ENCODE measurements at regions not wholly inside any gene's neighbourhood (a gene's known extent, or its start where the extent isn't known, plus 50 kb on each side); places are given as distances from the start of the nearest gene placed in this dataset.
A peak's percentile ranks its signal among the peaks of the same experiment; 100 is the strongest.
"Not testable (repeated sequence)": the region's sequence is repeated elsewhere in the genome, so short reads cannot be mapped to it uniquely, and the experiment has no call there.

DNA sequence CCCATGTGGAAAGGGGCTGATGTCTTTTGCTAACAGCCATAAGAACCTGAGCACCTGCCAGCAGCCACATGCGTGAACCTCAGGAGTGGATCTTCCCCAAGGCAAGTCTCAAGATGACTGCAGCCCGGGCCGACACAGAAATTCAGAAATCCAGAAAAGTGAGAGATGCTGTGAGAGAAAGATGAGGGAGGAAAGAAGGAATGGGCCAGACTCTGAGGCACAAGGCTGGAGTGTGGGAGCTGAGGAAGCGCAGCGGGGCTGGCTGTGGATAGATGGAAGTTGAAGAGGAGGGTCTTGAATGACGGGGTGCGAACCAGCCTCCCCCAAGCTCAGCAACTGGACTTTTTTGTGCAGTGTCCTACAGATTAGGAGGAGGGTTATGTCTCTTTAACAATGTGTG lies 337.8 kb downstream of the GADD45G start:
- no peaks in the 10 kb centered on the region for H3K36me3 Mint-ChIP-seq
- H3K4me3 Mint-ChIP-seq, result no peak overlapping the region
- no peak overlapping the region for H3K27ac Mint-ChIP-seq
- DNase-seq (no peak), ATAC-seq (no peak)
- CTCF ChIA-PET, result no interaction called here
- no peaks in the 10 kb centered on the region for H3K9me3 Mint-ChIP-seq (ENCODE audit: low read depth)
- peaks cover 8% of the 10 kb centered on the region for H3K4me1 Mint-ChIP-seq
- peaks cover 31% of the 10 kb centered on the region for H3K27me3 Mint-ChIP-seq

DNA sequence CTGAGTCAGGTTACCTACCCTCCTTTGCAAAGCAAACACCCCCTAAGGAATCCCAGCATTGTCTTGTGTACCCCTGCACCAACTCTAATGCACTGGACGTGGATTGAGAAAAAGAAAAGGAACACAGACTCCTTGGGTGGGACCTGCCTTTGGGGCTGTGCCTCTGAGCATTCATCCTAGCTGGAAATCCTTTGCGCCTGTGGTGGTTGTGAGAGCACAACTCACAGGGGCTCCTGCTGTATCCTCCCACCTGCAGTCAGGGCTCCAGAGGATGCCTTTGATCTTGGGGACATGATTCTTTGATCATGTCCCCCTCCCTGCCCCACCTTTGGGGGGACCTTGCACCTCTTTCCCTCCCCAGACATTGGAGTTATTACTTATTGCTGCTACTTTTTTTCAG lies 338.5 kb downstream of the GADD45G start:
- no peak overlapping the region for H3K27ac Mint-ChIP-seq
- H3K36me3 Mint-ChIP-seq, result no peaks in the 10 kb centered on the region
- H3K27me3 Mint-ChIP-seq, result peaks cover 30% of the 10 kb centered on the region
- peaks cover 8% of the 10 kb centered on the region for H3K4me1 Mint-ChIP-seq
- H3K4me3 Mint-ChIP-seq, result no peak overlapping the region
- DNase-seq (no peak), ATAC-seq (no peak)
- CTCF ChIA-PET, result no interaction called here
- H3K9me3 Mint-ChIP-seq (ENCODE audit: low read depth), result no peaks in the 10 kb centered on the region

DNA sequence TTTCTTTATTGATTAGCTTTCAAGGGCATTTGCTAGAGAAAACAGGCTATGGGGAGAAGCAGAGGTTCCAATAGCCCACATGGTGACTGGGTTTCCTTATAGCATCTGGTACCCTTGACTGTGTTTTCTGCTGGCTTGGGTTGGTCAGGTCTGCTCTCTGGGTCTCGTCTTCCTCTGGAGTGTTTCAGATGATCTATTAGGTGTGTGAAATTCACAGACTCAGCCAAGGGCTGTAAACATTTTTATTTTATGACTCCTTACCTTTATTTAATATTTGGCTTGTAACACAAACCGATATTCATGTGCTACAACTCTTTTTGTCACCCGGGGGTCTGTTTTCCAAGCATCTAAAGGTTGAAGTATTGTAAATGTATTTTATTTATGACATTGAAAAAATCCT lies 338.9 kb downstream of the GADD45G start:
- peaks cover 8% of the 10 kb centered on the region for H3K4me1 Mint-ChIP-seq
- peaks cover 27% of the 10 kb centered on the region for H3K27me3 Mint-ChIP-seq
- ATAC-seq (no peak), DNase-seq (no peak)
- no peaks in the 10 kb centered on the region for H3K36me3 Mint-ChIP-seq
- H3K27ac Mint-ChIP-seq, result no peak overlapping the region
- CTCF ChIA-PET, result no interaction called here
- H3K9me3 Mint-ChIP-seq (ENCODE audit: low read depth), result no peaks in the 10 kb centered on the region
- H3K4me3 Mint-ChIP-seq, result no peak overlapping the region

DNA sequence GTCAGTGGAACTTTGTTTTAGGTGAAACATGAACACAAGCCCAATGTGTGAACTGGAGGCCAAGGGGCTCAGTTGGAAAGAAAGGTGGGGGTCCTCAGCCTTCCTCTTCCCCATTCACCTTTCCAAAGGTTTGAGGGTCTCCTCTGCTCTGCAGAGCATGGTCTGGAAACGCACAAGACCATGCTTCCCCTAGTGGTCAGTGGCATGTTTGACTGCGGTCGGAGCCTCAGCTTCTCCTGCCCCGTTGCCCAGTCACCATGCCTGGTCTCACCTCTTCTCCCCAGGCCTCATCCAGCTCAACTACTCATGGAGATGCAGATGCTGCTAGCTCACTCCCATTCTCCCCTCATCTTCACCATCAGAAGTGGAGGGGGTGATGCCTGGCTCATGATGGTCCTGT lies 340.3 kb downstream of the GADD45G start:
- no peaks in the 10 kb centered on the region for H3K36me3 Mint-ChIP-seq
- ATAC-seq (no peak), DNase-seq (no peak)
- no peaks in the 10 kb centered on the region for H3K9me3 Mint-ChIP-seq (ENCODE audit: low read depth)
- no peak overlapping the region for H3K27ac Mint-ChIP-seq
- peaks cover 14% of the 10 kb centered on the region for H3K27me3 Mint-ChIP-seq
- no peak overlapping the region for H3K4me3 Mint-ChIP-seq
- CTCF ChIA-PET, result interaction anchor here (0.6 kb wide), 1 partner anchor 213 kb away, joined by 3 read pairs; no protein-coding TSS in a partner anchor
- H3K4me1 Mint-ChIP-seq, result peaks cover 8% of the 10 kb centered on the region

DNA sequence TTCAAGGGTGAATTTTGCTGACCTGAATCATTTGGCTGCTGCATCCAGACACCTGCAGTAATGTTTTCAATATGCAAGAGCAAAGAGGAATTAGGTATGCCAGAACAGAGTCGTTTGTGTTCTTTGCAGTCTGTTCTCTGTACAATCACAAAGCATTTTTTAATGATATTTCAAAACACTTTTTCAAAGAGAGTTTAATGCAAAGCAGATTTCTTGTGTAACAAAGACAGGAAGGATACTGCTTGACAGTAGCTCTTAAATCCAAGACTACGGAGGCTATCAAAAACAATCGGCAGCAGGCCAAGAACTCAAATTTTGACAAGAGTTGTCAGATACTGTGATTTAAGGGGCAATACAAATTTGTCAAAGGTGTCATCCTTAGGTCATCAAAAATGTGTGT lies 341.9 kb downstream of the GADD45G start:
- no peak overlapping the region for H3K4me3 Mint-ChIP-seq
- ATAC-seq (no peak), DNase-seq (no peak)
- H3K27ac Mint-ChIP-seq, result no peak overlapping the region
- CTCF ChIA-PET, result no interaction called here
- H3K4me1 Mint-ChIP-seq, result peaks cover 6% of the 10 kb centered on the region
- H3K9me3 Mint-ChIP-seq (ENCODE audit: low read depth), result no peaks in the 10 kb centered on the region
- no peaks in the 10 kb centered on the region for H3K36me3 Mint-ChIP-seq
- peaks cover 5% of the 10 kb centered on the region for H3K27me3 Mint-ChIP-seq

DNA sequence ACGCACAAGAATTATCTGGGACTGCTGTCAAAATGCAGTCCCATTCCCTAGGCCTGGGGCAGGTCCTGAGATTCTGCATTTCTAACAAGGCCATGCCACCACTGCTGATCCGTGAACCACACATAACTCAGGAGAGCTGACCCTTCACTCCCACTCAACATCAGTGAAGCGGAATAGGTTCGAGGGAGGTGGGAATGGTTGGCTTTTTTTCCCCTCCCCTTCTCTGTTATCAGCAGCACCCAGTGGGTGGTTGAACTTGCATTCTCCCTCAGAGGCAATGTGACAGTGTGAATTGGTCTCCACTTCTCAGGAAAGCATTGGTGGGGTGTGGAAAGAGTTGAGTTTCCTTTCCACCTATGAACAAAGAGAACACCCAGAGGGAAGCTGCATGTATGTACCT lies 344.3 kb downstream of the GADD45G start:
- H3K4me1 Mint-ChIP-seq, result peaks cover 19% of the 10 kb centered on the region
- H3K4me3 Mint-ChIP-seq, result no peak overlapping the region
- H3K27ac Mint-ChIP-seq, result no peak overlapping the region
- DNase-seq (no peak), ATAC-seq (no peak)
- CTCF ChIA-PET, result no interaction called here
- H3K9me3 Mint-ChIP-seq (ENCODE audit: low read depth), result no peaks in the 10 kb centered on the region
- no peaks in the 10 kb centered on the region for H3K27me3 Mint-ChIP-seq
- peaks cover 7% of the 10 kb centered on the region for H3K36me3 Mint-ChIP-seq

DNA sequence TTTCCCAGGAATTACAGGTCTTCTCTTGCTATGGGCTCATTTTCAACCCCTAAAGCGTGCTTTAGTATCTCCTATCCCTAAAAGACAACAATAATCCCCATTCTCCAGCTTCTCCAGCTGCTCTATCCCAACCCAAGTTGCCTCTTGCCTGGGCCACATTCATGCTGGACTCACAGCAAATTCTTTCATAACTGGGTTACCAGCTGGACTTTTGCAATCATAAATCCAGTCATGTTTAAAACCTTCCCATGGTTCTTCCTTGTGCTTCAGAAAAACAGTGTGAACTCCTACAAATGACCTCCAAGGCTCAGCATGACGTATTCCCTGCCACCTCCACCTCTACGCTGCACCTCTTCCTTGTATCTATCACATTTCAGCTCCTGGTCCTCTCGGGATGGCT lies 346.9 kb downstream of the GADD45G start:
- Mint-ChIP-seq H3K27ac (no peak overlapping the region), H3K4me1 (peaks cover 22% of the 10 kb centered on the region), H3K27me3 (no peaks in the 10 kb centered on the region), H3K36me3 (peaks cover 7% of the 10 kb centered on the region), H3K4me3 (no peak overlapping the region), H3K9me3 (ENCODE audit: low read depth) (no peaks in the 10 kb centered on the region)
- CTCF ChIA-PET, result interaction anchor here (1.0 to 1.1 kb wide), 2 partner anchors 10 to 28 kb away, joined by 3 read pairs; no protein-coding TSS in a partner anchor
- ATAC-seq (no peak), DNase-seq (no peak)

DNA sequence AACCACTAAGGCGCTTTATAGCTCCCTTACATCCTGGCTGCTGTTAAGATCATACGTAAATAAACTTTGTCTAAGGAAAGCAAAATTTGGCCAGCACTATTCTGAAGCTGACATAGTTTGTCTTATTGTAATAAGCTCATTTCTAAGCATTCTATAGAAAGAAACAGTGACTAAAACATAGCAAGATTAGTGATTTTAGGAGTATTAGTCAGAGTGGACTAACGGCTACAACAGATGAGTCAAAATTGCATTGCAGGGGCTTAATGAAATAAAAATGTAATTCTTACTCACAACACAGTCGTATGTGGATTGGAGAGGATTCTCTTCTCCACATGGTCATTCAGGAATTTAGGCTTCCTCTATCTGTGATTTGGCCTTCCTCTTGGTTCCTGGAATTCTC lies 347.6 kb downstream of the GADD45G start:
- Mint-ChIP-seq H3K9me3 (ENCODE audit: low read depth) (no peaks in the 10 kb centered on the region), H3K36me3 (peaks cover 7% of the 10 kb centered on the region), H3K4me1 (peaks cover 22% of the 10 kb centered on the region), H3K27ac (peak overlapping the region; percentile 62), H3K4me3 (no peak overlapping the region), H3K27me3 (no peaks in the 10 kb centered on the region)
- CTCF ChIA-PET, result interaction anchor here (1.0 kb wide), 1 partner anchor 28 kb away, joined by 3 read pairs; no protein-coding TSS in a partner anchor
- DNase-seq, result no peak
- peak; percentile 63 for ATAC-seq

DNA sequence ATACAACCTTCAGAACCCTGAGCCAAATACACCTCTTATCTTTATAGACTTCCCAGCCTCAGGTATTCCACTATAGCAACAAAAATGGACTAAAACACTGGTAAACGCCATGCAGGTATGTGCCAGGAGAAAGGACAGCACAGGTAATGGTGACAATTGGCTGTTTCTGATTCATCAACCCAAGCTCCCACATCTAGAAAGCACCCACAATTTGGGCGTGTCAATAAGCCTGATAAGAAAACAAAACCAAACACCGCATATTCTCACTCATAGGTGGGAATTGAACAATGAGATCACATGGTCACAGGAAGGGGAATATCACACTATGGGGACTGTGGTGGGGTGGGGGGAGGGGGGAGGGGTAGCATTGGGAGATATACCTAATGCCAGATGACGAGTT lies 348.5 kb downstream of the GADD45G start:
- H3K27ac Mint-ChIP-seq, result peak overlapping the region; percentile 62
- H3K36me3 Mint-ChIP-seq; H3K27me3 Mint-ChIP-seq; H3K9me3 Mint-ChIP-seq (ENCODE audit: low read depth); CTCF ChIA-PET; DNase-seq; H3K4me3 Mint-ChIP-seq: not testable (repeated sequence)
- peak; percentile 49 for ATAC-seq
- peaks cover 22% of the 10 kb centered on the region for H3K4me1 Mint-ChIP-seq

DNA sequence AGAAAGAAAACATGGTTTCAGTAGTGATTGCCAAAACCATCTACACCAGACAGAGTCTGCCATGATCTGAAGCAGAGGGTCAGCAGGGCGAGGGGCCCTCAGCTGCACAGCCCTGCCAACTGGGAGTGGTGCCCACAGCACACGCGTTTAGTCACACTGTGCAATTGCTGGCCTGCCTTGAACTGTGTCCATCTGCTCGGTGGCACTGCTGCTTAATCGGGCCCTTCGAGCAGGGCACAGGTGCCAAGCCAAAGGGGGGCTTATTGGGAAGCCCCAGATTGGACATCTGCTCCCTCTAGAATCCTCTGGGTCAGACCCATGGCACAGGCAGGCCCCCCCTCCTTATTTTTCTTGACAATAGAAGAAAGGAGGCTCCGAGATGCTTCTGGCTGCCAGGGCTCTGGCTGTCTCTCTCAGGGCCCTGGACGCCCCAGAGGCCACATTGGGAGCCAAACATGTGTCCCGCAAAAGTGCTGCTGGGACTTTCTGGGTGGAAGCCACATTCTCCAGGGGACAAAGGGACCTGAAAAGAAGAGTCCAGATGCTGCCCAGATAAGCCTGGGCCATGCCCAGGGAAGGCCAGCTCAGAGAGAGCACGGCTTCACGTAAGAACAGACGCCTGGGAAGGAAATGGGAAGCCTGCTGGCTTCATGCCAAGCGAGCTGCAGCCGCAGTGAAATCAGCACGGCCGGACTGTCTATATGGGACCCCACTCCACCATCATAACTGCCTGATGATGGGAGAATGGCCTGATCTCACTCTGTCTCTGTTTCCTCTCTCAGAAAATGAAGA lies 349.2 kb downstream of the GADD45G start:
- DNase-seq (no peak), ATAC-seq (no peak)
- CTCF ChIA-PET, result interaction anchor here (0.7 kb wide), 1 partner anchor 351 kb away, joined by 3 read pairs; no protein-coding TSS in a partner anchor
- no peak overlapping the region for H3K27ac Mint-ChIP-seq
- H3K4me1 Mint-ChIP-seq, result peaks cover 22% of the 10 kb centered on the region
- H3K36me3 Mint-ChIP-seq, result peaks cover 7% of the 10 kb centered on the region
- no peak overlapping the region for H3K4me3 Mint-ChIP-seq
- no peaks in the 10 kb centered on the region for H3K9me3 Mint-ChIP-seq (ENCODE audit: low read depth)
- H3K27me3 Mint-ChIP-seq, result no peaks in the 10 kb centered on the region

DNA sequence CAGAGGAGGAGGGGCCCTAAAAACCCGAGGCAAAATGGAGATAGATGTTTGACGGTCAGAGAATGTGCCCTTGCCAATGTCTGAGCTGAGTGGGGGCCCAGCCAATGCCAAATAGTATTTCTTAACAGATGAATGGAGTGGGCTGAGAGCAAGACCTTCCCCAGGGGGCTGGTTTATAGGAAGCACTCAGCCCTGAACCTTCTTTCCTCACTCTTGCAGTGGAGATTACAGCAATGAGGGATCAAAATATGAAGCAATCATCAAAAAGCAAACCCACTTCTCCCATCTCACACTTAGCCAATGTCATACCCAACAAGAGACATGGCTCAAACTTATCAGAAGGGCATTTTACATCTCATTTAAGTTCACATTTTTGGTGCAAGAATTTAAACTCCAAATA lies 350.3 kb downstream of the GADD45G start:
- no peak overlapping the region for H3K27ac Mint-ChIP-seq
- H3K36me3 Mint-ChIP-seq, result peaks cover 7% of the 10 kb centered on the region
- no peaks in the 10 kb centered on the region for H3K27me3 Mint-ChIP-seq
- CTCF ChIA-PET, result interaction anchor here (1.6 kb wide), 1 partner anchor 75 kb away, joined by 4 read pairs; no protein-coding TSS in a partner anchor
- H3K4me3 Mint-ChIP-seq, result no peak overlapping the region
- no peak for ATAC-seq
- no peak for DNase-seq
- H3K4me1 Mint-ChIP-seq, result peaks cover 22% of the 10 kb centered on the region
- H3K9me3 Mint-ChIP-seq (ENCODE audit: low read depth), result no peaks in the 10 kb centered on the region

DNA sequence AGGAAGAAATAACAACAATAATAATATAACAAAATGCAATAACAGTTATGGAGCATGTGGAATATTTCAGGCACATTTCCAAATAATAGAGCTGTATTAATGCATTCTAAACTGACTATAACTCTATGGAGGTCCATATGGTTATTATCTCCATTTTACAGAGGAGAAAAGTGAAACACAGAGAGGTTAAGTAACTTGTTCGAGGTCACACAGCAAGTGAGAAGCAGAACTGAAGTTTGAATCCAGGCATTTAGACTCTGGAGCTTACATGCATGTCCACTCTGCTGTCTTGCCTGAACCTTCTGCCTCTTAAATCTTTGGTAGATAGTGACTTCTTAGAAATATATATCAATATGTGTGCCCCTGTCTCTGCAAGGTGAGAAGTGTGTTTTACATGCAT lies 350.8 kb downstream of the GADD45G start:
- H3K4me1 Mint-ChIP-seq, result peaks cover 22% of the 10 kb centered on the region
- no peak overlapping the region for H3K27ac Mint-ChIP-seq
- CTCF ChIA-PET, result interaction anchor here (1.6 kb wide), 1 partner anchor 76 kb away, joined by 4 read pairs; no protein-coding TSS in a partner anchor
- no peaks in the 10 kb centered on the region for H3K27me3 Mint-ChIP-seq
- H3K36me3 Mint-ChIP-seq, result peaks cover 7% of the 10 kb centered on the region
- H3K4me3 Mint-ChIP-seq, result no peak overlapping the region
- no peaks in the 10 kb centered on the region for H3K9me3 Mint-ChIP-seq (ENCODE audit: low read depth)
- ATAC-seq (no peak), DNase-seq (no peak)

DNA sequence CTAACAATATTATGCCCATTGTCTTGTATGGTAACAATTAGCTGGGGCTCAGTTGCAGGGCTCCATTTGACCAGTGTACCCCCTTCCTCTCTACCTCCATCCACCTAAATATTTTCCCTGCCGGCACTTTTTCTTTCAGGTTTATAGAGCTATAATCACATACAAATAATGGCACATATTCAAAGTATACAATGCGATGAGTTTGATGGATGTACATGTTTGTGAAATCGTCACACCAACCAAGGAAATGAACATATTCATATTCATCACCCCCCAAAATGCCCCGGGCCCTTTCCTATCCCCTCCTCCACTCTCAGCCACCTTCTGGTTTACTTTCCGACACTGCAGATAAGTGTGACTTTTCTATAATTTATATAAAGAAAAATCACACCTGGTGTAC lies 351.5 kb downstream of the GADD45G start:
- H3K27me3 Mint-ChIP-seq, result no peaks in the 10 kb centered on the region
- no peak overlapping the region for H3K4me3 Mint-ChIP-seq
- DNase-seq (no peak), ATAC-seq (no peak)
- CTCF ChIA-PET, result interaction anchor here (1.6 kb wide), 1 partner anchor 77 kb away, joined by 4 read pairs; no protein-coding TSS in a partner anchor
- peaks cover 7% of the 10 kb centered on the region for H3K36me3 Mint-ChIP-seq
- no peak overlapping the region for H3K27ac Mint-ChIP-seq
- peaks cover 25% of the 10 kb centered on the region for H3K4me1 Mint-ChIP-seq
- H3K9me3 Mint-ChIP-seq (ENCODE audit: low read depth), result no peaks in the 10 kb centered on the region

DNA sequence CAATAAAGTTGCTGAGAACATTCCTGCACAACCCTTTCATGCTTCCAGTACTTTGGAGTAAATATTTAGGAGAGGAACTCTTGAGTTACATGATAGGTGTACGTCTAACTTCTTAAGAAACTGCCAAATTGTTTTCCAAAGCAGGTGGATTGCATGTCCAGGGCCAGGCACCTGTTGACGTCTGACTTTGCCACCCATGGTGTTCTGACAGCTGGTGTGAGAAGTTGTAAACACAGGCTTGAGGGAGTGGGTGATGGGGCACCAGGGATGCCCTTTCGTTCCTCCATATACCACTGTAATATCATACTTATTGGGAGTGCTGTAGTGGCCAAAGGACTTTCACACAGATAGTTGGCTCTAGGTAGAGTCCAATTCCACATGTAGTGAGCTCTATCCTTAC lies 352.1 kb downstream of the GADD45G start:
- CTCF ChIA-PET, result interaction anchor here (1.0 kb wide), 1 partner anchor 31 kb away, joined by 3 read pairs; no protein-coding TSS in a partner anchor
- Mint-ChIP-seq H3K27me3 (no peaks in the 10 kb centered on the region), H3K9me3 (ENCODE audit: low read depth) (no peaks in the 10 kb centered on the region), H3K27ac (no peak overlapping the region), H3K4me3 (no peak overlapping the region), H3K4me1 (peaks cover 25% of the 10 kb centered on the region), H3K36me3 (peaks cover 7% of the 10 kb centered on the region)
- ATAC-seq (no peak), DNase-seq (no peak)
